ENCODE measurements at regions not wholly inside any gene's neighbourhood (a gene's known extent, or its start where the extent isn't known, plus 50 kb on each side); places are given as distances from the start of the nearest gene placed in this dataset.
A peak's percentile ranks its signal among the peaks of the same experiment; 100 is the strongest.

DNA sequence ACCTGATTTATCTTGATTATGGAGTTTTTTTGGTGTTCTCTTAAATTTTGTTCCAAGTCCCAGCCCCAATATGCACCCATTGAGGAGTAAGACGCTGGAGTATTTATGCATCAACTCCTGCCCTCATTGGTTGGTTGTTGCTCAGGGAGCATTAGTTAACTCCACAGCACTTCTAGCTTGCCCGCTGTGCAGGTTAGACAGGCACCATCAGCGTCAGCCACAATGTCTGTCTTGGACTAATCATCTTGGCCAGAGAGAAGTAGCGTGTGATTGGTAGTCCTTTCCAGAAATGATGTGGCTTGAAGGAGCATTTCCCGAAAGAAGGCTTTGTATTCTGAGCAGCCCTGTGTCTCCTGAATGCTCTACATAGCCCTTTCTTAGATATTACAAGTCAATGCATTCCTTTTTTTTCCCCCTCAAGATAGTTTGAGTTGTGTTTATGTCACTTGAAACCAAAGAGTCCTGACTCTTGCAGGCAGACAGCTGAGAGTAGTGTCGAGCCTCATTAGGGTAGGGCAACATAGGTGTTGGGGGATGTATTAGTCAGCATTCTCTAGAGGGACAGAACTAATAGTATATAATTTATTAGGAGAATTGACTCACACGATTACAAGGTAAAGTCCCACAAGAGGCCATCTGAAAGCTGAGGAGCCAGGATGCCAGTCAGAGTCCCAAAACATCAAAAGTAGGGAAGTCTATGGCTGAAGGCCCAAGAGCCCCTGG lies 94.6 kb upstream of the RCN1 start:
- H2AFZ ChIP-seq (ENCODE audit: low read length), result no peak overlapping the region
- no peak overlapping the region for H3K27ac ChIP-seq (ENCODE audit: insufficient read depth, low read length)
- no peaks in the 10 kb centered on the region for H4K20me1 ChIP-seq (ENCODE audit: control insufficient read depth, extremely low read depth, insufficient read depth, low read length)
- H3K27me3 ChIP-seq (ENCODE audit: control insufficient read depth, insufficient read depth, low read length), result no peaks in the 10 kb centered on the region
- no peaks in the 10 kb centered on the region for H3K9me3 ChIP-seq (ENCODE audit: control insufficient read depth, insufficient read depth, low read depth, low read length)
- no peaks in the 10 kb centered on the region for H3K4me1 ChIP-seq (ENCODE audit: control insufficient read depth, extremely low read depth, insufficient read depth, low read length)
- H3K79me2 ChIP-seq (ENCODE audit: control insufficient read depth, insufficient read depth, low read length), result no peaks in the 10 kb centered on the region
- TF ChIP-seq CTCF (conservative IDR thresholded peaks at IDR 0.05 in 1 of 2, IDR thresholded peaks at IDR 0.05 in 1 of 2; ENCODE audit: low read depth in 1 of 2, low read length in 2 of 2) (no peak), EZH2 (IDR thresholded peaks at IDR 0.05; ENCODE audit: low read length, missing control alignments) (no peak)
- no peak overlapping the region for H3K4me3 ChIP-seq (replicated peaks in 1 of 4; ENCODE audit: control extremely low read depth in 1 of 4, insufficient read depth in 1 of 4, low read depth in 3 of 4, low read length in 4 of 4)
- no peaks in the 10 kb centered on the region for H3K36me3 ChIP-seq (ENCODE audit: control insufficient read depth, insufficient read depth, low read length)
- no peak for DNase-seq (ENCODE audit: low read depth in 2 of 2)
- H3K9ac ChIP-seq (ENCODE audit: insufficient read depth, low read length), result no peak overlapping the region
- no peak overlapping the region for H3K4me2 ChIP-seq (ENCODE audit: extremely low read depth, insufficient read depth, low read length)

DNA sequence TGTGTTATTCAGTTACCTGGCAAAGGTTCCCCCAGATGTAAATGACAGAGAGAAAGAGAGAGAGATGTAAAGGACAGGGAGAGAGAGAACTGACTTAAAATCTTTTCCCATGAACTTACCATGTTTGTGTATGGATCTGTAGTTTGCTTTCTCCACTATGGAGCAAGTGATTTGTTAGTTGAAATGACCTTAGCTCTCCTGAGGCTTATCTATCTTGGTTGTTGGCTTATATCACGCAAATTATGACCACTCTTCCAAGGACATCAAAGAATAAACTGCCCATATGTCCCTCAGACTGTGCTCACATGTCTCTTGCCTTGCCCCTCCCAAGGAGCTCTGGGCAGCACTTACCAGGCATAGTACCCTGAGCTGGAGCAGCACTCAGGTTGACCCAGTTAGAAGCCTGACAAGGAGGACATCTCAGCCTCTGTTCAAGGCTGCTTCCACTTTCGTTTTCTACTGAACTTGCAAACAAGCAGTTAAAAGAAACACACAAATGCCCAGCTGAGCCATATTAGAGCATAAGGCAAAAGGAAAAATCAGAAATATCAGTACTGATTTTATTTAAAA lies 95.3 kb upstream of the RCN1 start:
- peak overlapping the region; percentile 38 for H3K4me2 ChIP-seq (ENCODE audit: extremely low read depth, insufficient read depth, low read length)

DNA sequence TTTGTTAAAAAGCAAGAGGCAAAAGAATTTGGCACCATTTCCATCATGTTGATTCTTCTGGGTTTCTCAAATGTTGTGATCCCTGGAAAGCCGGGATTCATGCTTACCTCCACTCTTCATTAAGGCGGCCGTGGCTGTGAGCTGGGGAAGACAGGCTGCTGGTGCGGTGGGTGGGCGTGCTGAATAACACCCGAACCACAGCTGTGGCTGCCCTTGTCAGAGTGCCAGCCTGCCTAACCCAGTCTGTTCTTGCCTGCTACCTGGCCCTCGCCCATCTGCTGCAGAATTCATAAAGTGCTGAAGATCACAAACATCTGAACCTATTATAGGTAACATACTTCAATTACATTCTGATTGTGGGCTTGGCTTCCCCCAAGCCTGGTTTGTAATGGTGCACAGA lies 95.8 kb upstream of the RCN1 start:
- Histone ChIP-seq H3K27ac (ENCODE audit: insufficient read depth, low read length) (no peak overlapping the region), H3K9ac (ENCODE audit: insufficient read depth, low read length) (no peak overlapping the region), H3K4me1 (ENCODE audit: control insufficient read depth, extremely low read depth, insufficient read depth, low read length) (no peaks in the 10 kb centered on the region), H3K27me3 (ENCODE audit: control insufficient read depth, insufficient read depth, low read length) (no peaks in the 10 kb centered on the region), H4K20me1 (ENCODE audit: control insufficient read depth, extremely low read depth, insufficient read depth, low read length) (no peaks in the 10 kb centered on the region), H3K4me2 (ENCODE audit: extremely low read depth, insufficient read depth, low read length) (no peak overlapping the region), H3K79me2 (ENCODE audit: control insufficient read depth, insufficient read depth, low read length) (no peaks in the 10 kb centered on the region), H2AFZ (ENCODE audit: low read length) (no peak overlapping the region), H3K4me3 (replicated peaks in 1 of 4; ENCODE audit: control extremely low read depth in 1 of 4, insufficient read depth in 1 of 4, low read depth in 3 of 4, low read length in 4 of 4) (no peak overlapping the region), H3K9me3 (ENCODE audit: control insufficient read depth, insufficient read depth, low read depth, low read length) (no peaks in the 10 kb centered on the region), H3K36me3 (ENCODE audit: control insufficient read depth, insufficient read depth, low read length) (no peaks in the 10 kb centered on the region)
- TF ChIP-seq CTCF (conservative IDR thresholded peaks at IDR 0.05 in 1 of 2, IDR thresholded peaks at IDR 0.05 in 1 of 2; ENCODE audit: low read depth in 1 of 2, low read length in 2 of 2), result no peak
- TF ChIP-seq EZH2 (IDR thresholded peaks at IDR 0.05; ENCODE audit: low read length, missing control alignments), result no peak
- peak in 1 of 2 donors; percentile 6 for DNase-seq (ENCODE audit: low read depth in 2 of 2)

More for the DNA sequence above, 95.3 kb upstream of the RCN1 start:
- TF ChIP-seq CTCF (conservative IDR thresholded peaks at IDR 0.05 in 1 of 2, IDR thresholded peaks at IDR 0.05 in 1 of 2; ENCODE audit: low read depth in 1 of 2, low read length in 2 of 2) (no peak), EZH2 (IDR thresholded peaks at IDR 0.05; ENCODE audit: low read length, missing control alignments) (no peak)
- H3K27me3 ChIP-seq (ENCODE audit: control insufficient read depth, insufficient read depth, low read length), result no peaks in the 10 kb centered on the region
- no peaks in the 10 kb centered on the region for H3K9me3 ChIP-seq (ENCODE audit: control insufficient read depth, insufficient read depth, low read depth, low read length)
- H3K27ac ChIP-seq (ENCODE audit: insufficient read depth, low read length), result no peak overlapping the region
- no peak overlapping the region for H3K9ac ChIP-seq (ENCODE audit: insufficient read depth, low read length)
- peak; percentile 4 to 41 for DNase-seq (ENCODE audit: low read depth in 2 of 2)
- H3K79me2 ChIP-seq (ENCODE audit: control insufficient read depth, insufficient read depth, low read length), result no peaks in the 10 kb centered on the region
- no peaks in the 10 kb centered on the region for H3K36me3 ChIP-seq (ENCODE audit: control insufficient read depth, insufficient read depth, low read length)
- no peaks in the 10 kb centered on the region for H3K4me1 ChIP-seq (ENCODE audit: control insufficient read depth, extremely low read depth, insufficient read depth, low read length)
- peak overlapping the region in 3 of 4 experiments; percentile 3 to 25 (median 10) for H3K4me3 ChIP-seq (replicated peaks in 1 of 4; ENCODE audit: control extremely low read depth in 1 of 4, insufficient read depth in 1 of 4, low read depth in 3 of 4, low read length in 4 of 4)
- peak overlapping the region; percentile 48 for H2AFZ ChIP-seq (ENCODE audit: low read length)
- H4K20me1 ChIP-seq (ENCODE audit: control insufficient read depth, extremely low read depth, insufficient read depth, low read length), result no peaks in the 10 kb centered on the region
